Nephron (organoid): ENCODE measurements at regions not wholly inside any gene's neighbourhood (a gene's known extent, or its start where the extent isn't known, plus 50 kb on each side); places are given as distances from the start of the nearest gene placed in this dataset.

Experiments used
- H3K27ac Mint-ChIP-seq, 3 experiments: 2 replicates each; pipeline ENCODE4 v1.8.0; 2020; ENCODE audit warnings: mixed read lengths in 3 of 3, mild to moderate bottlenecking in 2 of 3, moderate library complexity in 1 of 3
- H3K27me3 Mint-ChIP-seq: 2 replicates; pipeline ENCODE4 v1.8.0; 2021; ENCODE audit warnings: low read depth, mild to moderate bottlenecking, moderate library complexity, mixed read lengths
- H3K36me3 Mint-ChIP-seq: 2 replicates; pipeline ENCODE4 v1.8.0; 2020; ENCODE audit warnings: low read depth, mixed read lengths
- H3K4me1 Mint-ChIP-seq: 2 replicates; pipeline ENCODE4 v1.8.0; 2020; ENCODE audit warnings: mixed read lengths
- H3K4me3 Mint-ChIP-seq, 3 experiments: 2 replicates each; pipeline ENCODE4 v1.8.0; 2020; ENCODE audit warnings: mild to moderate bottlenecking in 3 of 3, mixed read lengths in 3 of 3, moderate library complexity in 2 of 3
- H3K9me3 Mint-ChIP-seq: 2 replicates; pipeline ENCODE4 v1.8.0; 2020; ENCODE audit warnings: mixed read lengths
- CTCF ChIP-seq, 3 experiments: fragments of 200-600 bp; sonication (generic); IDR thresholded peaks; one replicate each; pipeline ENCODE4 v1.5.0; 2021; ENCODE audit warnings: antibody characterized with exemption in 3 of 3; ENCODE audit not compliant: unreplicated experiment in 3 of 3

- Mint-ChIP-seq H3K4me3 (no peak overlapping the region), H3K4me1 (peaks cover 17% of the 10 kb centered on the region), H3K9me3 (no peaks in the 10 kb centered on the region), H3K27ac (no peak overlapping the region), H3K27me3 (no peaks in the 10 kb centered on the region), H3K36me3 (no peaks in the 10 kb centered on the region)
- no peak for TF ChIP-seq CTCF (IDR thresholded peaks at IDR 0.05; ENCODE audit: unreplicated experiment in 3 of 3)
Observed at GRCh38 chr13:59367467-59367866, 796.3 kb downstream of the DIAPH3 start.

- Mint-ChIP-seq H3K4me3 (no peak overlapping the region), H3K27ac (no peak overlapping the region), H3K9me3 (no peaks in the 10 kb centered on the region), H3K27me3 (no peaks in the 10 kb centered on the region), H3K4me1 (peaks cover 15% of the 10 kb centered on the region), H3K36me3 (no peaks in the 10 kb centered on the region)
- no peak for TF ChIP-seq CTCF (IDR thresholded peaks at IDR 0.05; ENCODE audit: unreplicated experiment in 3 of 3)
Observed at GRCh38 chr13:59367904-59368303, 795.8 kb downstream of the DIAPH3 start.

GRCh38 chr13:59368693-59369092, 795.0 kb downstream of the DIAPH3 start:
- no peak for TF ChIP-seq CTCF (IDR thresholded peaks at IDR 0.05; ENCODE audit: unreplicated experiment in 3 of 3)
- Mint-ChIP-seq H3K4me1 (peaks cover 13% of the 10 kb centered on the region), H3K27ac (peak overlapping the region; percentile 26 to 78 (median 57)), H3K9me3 (no peaks in the 10 kb centered on the region), H3K27me3 (no peaks in the 10 kb centered on the region), H3K4me3 (no peak overlapping the region), H3K36me3 (no peaks in the 10 kb centered on the region)

- peaks cover 13% of the 10 kb centered on the region for H3K4me1 Mint-ChIP-seq
- H3K27ac Mint-ChIP-seq: no peak overlapping the region
- no peaks in the 10 kb centered on the region for H3K9me3 Mint-ChIP-seq
Observed at GRCh38 chr13:59371229-59371628, 792.5 kb downstream of the DIAPH3 start.

GRCh38 chr13:59373341-59373740, 790.4 kb downstream of the DIAPH3 start:
- H3K9me3 Mint-ChIP-seq: peaks cover 8% of the 10 kb centered on the region
- H3K27me3 Mint-ChIP-seq: no peaks in the 10 kb centered on the region
- H3K27ac Mint-ChIP-seq: no peak overlapping the region
- TF ChIP-seq CTCF (IDR thresholded peaks at IDR 0.05; ENCODE audit: unreplicated experiment in 3 of 3): no peak
- peaks cover 13% of the 10 kb centered on the region for H3K4me1 Mint-ChIP-seq
- H3K36me3 Mint-ChIP-seq: no peaks in the 10 kb centered on the region
- H3K4me3 Mint-ChIP-seq: no peak overlapping the region

More at GRCh38 chr13:59371229-59371628, 792.5 kb downstream of the DIAPH3 start:
- no peak for TF ChIP-seq CTCF (IDR thresholded peaks at IDR 0.05; ENCODE audit: unreplicated experiment in 3 of 3)
- Mint-ChIP-seq H3K4me3 (no peak overlapping the region), H3K27me3 (no peaks in the 10 kb centered on the region), H3K36me3 (no peaks in the 10 kb centered on the region)

GRCh38 chr13:59374691-59375090, 789.0 kb downstream of the DIAPH3 start:
- no peaks in the 10 kb centered on the region for H3K27me3 Mint-ChIP-seq
- peaks cover 18% of the 10 kb centered on the region for H3K9me3 Mint-ChIP-seq
- H3K4me1 Mint-ChIP-seq: peaks cover 6% of the 10 kb centered on the region
- H3K36me3 Mint-ChIP-seq: no peaks in the 10 kb centered on the region
- peak overlapping the region in 1 of 3 experiments; percentile 13 for H3K27ac Mint-ChIP-seq
- no peak for TF ChIP-seq CTCF (IDR thresholded peaks at IDR 0.05; ENCODE audit: unreplicated experiment in 3 of 3)
- H3K4me3 Mint-ChIP-seq: no peak overlapping the region
